ENCODE measurements at regions not wholly inside any gene's neighbourhood (a gene's known extent, or its start where the extent isn't known, plus 50 kb on each side); places are given as distances from the start of the nearest gene placed in this dataset.

DNA sequence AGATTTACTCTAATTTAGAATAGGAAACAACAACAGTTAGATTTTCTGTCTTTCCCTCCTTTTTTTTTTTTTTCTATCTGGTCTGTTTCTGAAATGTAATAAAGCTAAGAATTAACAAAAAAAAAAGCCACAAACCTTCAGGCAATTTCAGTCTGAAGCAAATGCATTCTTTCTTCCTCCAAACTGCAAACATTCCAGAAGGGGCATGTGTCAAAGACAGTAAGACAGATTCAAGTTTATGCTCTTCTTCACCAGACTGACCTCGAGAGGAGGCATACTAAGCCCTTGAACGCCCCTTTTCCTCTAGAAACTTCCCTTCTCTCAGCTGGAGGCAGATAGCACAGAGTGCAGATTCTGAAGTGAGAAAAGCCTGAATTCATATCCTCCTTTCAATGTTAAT, 654.6 kb upstream of the LMCD1 start:
- H3K27me3 ChIP-seq (replicated peaks; ENCODE audit: control insufficient read depth, insufficient read depth, low read length, poor library complexity, severe bottlenecking) = no peaks in the 10 kb centered on the region
- no peak for DNase-seq
- no peak overlapping the region for H3K27ac ChIP-seq (ENCODE audit: insufficient read depth, low read length, poor library complexity, severe bottlenecking)
- no peaks in the 10 kb centered on the region for H3K9me3 ChIP-seq (ENCODE audit: control insufficient read depth, low read length)
- no peaks in the 10 kb centered on the region for H3K4me1 ChIP-seq (ENCODE audit: control insufficient read depth, insufficient read depth, low read length, poor library complexity, severe bottlenecking)
- H3K4me3 ChIP-seq (ENCODE audit: insufficient read depth, low read depth, low read length, poor library complexity, severe bottlenecking) = no peak overlapping the region
- H3K36me3 ChIP-seq (ENCODE audit: control insufficient read depth, insufficient read depth, low read length) = no peaks in the 10 kb centered on the region

DNA sequence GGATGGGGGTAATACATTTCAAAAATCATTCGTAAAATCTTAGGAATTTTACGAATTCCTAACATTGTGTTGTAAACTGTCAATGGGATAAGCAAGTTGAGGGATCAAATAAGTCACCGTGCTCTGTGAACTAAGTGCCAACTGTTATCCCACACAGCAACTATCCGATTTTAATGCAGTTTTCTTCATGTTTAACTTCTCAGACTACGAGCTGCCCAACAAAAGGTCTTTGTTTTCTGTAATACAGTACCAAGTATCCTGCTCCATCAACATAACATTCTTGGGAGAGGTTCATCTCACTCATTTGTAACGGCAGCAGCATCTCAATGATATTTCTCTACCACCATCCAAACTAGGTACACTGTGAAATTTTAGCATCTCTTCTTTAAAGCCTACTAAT, 654.1 kb upstream of the LMCD1 start:
- no peak for DNase-seq
- Histone ChIP-seq H3K27me3 (replicated peaks; ENCODE audit: control insufficient read depth, insufficient read depth, low read length, poor library complexity, severe bottlenecking) (no peaks in the 10 kb centered on the region), H3K4me1 (ENCODE audit: control insufficient read depth, insufficient read depth, low read length, poor library complexity, severe bottlenecking) (no peaks in the 10 kb centered on the region), H3K4me3 (ENCODE audit: insufficient read depth, low read depth, low read length, poor library complexity, severe bottlenecking) (no peak overlapping the region), H3K9me3 (ENCODE audit: control insufficient read depth, low read length) (no peaks in the 10 kb centered on the region), H3K36me3 (ENCODE audit: control insufficient read depth, insufficient read depth, low read length) (no peaks in the 10 kb centered on the region), H3K27ac (ENCODE audit: insufficient read depth, low read length, poor library complexity, severe bottlenecking) (no peak overlapping the region)

DNA sequence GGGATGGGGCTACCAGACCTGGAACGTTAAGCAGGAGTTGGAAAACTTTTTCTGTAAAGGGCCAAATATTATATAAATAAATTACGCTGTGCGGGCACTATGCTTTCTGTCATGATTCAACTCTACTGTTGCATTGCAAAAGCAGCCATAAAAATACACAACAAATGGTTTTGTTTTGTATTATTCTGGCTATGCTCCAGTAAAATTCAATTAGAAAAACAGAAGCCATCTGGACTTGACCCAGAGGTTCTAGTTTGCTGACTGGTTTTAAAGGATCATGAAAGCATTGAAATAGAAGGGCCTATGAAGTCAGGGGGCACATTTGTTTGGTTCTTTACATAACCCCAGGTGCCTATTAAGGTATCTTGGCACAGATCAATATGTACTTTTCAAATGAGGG, 647.4 kb upstream of the LMCD1 start:
- H3K36me3 ChIP-seq (ENCODE audit: control insufficient read depth, insufficient read depth, low read length) = no peaks in the 10 kb centered on the region
- no peaks in the 10 kb centered on the region for H3K9me3 ChIP-seq (ENCODE audit: control insufficient read depth, low read length)
- no peaks in the 10 kb centered on the region for H3K27me3 ChIP-seq (replicated peaks; ENCODE audit: control insufficient read depth, insufficient read depth, low read length, poor library complexity, severe bottlenecking)
- DNase-seq = no peak
- no peak overlapping the region for H3K4me3 ChIP-seq (ENCODE audit: insufficient read depth, low read depth, low read length, poor library complexity, severe bottlenecking)
- H3K27ac ChIP-seq (ENCODE audit: insufficient read depth, low read length, poor library complexity, severe bottlenecking) = no peak overlapping the region
- no peaks in the 10 kb centered on the region for H3K4me1 ChIP-seq (ENCODE audit: control insufficient read depth, insufficient read depth, low read length, poor library complexity, severe bottlenecking)

DNA sequence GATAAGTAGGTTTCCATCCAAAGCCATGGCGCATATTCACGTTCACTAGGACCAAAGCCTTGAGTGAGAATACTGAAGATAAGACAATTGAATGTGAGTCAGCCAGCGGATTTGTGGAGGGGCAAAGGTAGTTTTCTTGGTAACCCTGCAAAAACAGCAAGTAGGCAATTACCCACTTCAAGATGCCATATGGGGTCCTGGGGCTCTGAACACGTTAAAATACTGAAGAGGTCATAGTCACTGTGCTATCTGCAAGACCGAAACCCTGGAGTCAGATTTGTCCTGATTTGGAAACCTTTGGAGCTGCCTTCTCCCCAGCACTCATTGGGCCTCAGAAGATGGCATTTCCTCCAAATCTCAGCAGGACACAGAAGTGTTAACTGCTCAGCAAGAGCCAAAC, 646.9 kb upstream of the LMCD1 start:
- Histone ChIP-seq H3K4me1 (ENCODE audit: control insufficient read depth, insufficient read depth, low read length, poor library complexity, severe bottlenecking) (no peaks in the 10 kb centered on the region), H3K9me3 (ENCODE audit: control insufficient read depth, low read length) (no peaks in the 10 kb centered on the region), H3K36me3 (ENCODE audit: control insufficient read depth, insufficient read depth, low read length) (no peaks in the 10 kb centered on the region), H3K27ac (ENCODE audit: insufficient read depth, low read length, poor library complexity, severe bottlenecking) (no peak overlapping the region), H3K4me3 (ENCODE audit: insufficient read depth, low read depth, low read length, poor library complexity, severe bottlenecking) (no peak overlapping the region), H3K27me3 (replicated peaks; ENCODE audit: control insufficient read depth, insufficient read depth, low read length, poor library complexity, severe bottlenecking) (no peaks in the 10 kb centered on the region)
- no peak for DNase-seq

DNA sequence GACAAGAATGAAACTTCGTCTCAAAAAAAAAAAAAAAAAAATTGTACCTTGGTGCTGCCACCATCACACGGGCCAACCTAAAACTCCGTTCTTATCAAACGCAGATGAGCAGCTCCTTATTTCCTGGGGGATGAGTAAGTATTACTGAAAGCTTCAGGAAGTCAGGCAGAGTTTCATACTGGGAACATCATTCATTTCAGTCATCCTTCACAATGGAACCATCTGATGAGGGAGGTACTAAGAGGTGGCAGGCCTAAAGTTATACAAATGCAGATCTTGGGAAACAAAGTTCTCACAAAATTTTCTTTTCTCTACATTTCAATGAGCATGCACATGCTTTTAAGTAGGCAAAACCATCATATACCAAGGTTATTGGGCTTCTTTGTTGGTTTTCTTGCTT, 636.0 kb upstream of the LMCD1 start:
- DNase-seq = no peak
- Histone ChIP-seq H3K4me1 (ENCODE audit: control insufficient read depth, insufficient read depth, low read length, poor library complexity, severe bottlenecking) (peaks cover 4% of the 10 kb centered on the region), H3K27ac (ENCODE audit: insufficient read depth, low read length, poor library complexity, severe bottlenecking) (no peak overlapping the region), H3K4me3 (ENCODE audit: insufficient read depth, low read depth, low read length, poor library complexity, severe bottlenecking) (no peak overlapping the region), H3K36me3 (ENCODE audit: control insufficient read depth, insufficient read depth, low read length) (no peaks in the 10 kb centered on the region), H3K9me3 (ENCODE audit: control insufficient read depth, low read length) (no peaks in the 10 kb centered on the region), H3K27me3 (replicated peaks; ENCODE audit: control insufficient read depth, insufficient read depth, low read length, poor library complexity, severe bottlenecking) (no peaks in the 10 kb centered on the region)

DNA sequence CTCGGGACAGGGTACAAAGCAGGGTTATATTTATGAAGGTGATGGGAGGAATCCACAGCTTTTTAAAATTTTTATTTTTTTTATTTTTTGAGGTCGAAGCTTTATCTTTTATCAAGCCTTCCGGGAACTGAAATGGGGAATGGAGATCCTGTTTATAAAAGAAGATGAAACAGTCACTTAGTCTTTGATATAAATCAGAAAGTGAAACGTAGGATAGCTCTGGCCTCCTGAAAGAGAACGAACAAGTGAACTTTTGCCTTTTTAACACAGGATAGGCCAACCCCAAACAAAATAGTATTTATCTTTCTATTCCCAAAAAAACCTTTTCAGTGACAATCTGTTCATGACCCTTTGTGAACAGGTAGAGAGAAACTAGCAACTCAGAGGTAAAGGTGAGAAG, 634.0 kb upstream of the LMCD1 start:
- Histone ChIP-seq H3K4me3 (ENCODE audit: insufficient read depth, low read depth, low read length, poor library complexity, severe bottlenecking) (no peak overlapping the region), H3K27me3 (replicated peaks; ENCODE audit: control insufficient read depth, insufficient read depth, low read length, poor library complexity, severe bottlenecking) (no peaks in the 10 kb centered on the region), H3K4me1 (ENCODE audit: control insufficient read depth, insufficient read depth, low read length, poor library complexity, severe bottlenecking) (peaks cover 4% of the 10 kb centered on the region), H3K36me3 (ENCODE audit: control insufficient read depth, insufficient read depth, low read length) (no peaks in the 10 kb centered on the region), H3K27ac (ENCODE audit: insufficient read depth, low read length, poor library complexity, severe bottlenecking) (no peak overlapping the region), H3K9me3 (ENCODE audit: control insufficient read depth, low read length) (no peaks in the 10 kb centered on the region)
- DNase-seq = no peak

DNA sequence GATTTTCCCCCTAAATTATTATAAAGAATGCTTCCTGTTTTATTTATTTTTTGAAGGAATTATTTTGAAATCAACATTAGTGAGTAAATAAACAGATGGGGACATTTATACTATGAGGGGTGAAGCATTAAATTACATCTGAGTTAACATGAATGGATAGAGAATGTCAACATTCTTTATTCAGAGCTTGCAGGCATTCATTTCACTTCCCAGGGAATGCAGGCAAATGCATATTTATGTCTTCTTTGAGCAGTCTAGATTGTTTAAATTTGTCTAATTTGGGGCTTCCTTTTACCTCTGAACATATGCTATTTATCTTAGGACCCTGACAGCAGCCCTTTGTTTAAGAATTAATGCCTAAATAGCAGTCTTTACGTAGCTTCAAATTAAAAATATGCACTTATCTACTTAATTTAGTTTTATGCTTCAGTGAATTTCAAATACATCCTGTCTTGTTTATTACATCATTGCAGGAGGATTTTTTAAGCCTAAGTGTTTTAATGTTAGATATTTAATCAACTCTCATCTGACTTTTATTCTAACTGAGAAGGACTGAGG, 630.5 kb upstream of the LMCD1 start:
- H3K4me1 ChIP-seq (ENCODE audit: control insufficient read depth, insufficient read depth, low read length, poor library complexity, severe bottlenecking) = peaks cover 4% of the 10 kb centered on the region
- no peaks in the 10 kb centered on the region for H3K27me3 ChIP-seq (replicated peaks; ENCODE audit: control insufficient read depth, insufficient read depth, low read length, poor library complexity, severe bottlenecking)
- no peaks in the 10 kb centered on the region for H3K36me3 ChIP-seq (ENCODE audit: control insufficient read depth, insufficient read depth, low read length)
- DNase-seq = no peak
- no peaks in the 10 kb centered on the region for H3K9me3 ChIP-seq (ENCODE audit: control insufficient read depth, low read length)
- H3K27ac ChIP-seq (ENCODE audit: insufficient read depth, low read length, poor library complexity, severe bottlenecking) = no peak overlapping the region
- no peak overlapping the region for H3K4me3 ChIP-seq (ENCODE audit: insufficient read depth, low read depth, low read length, poor library complexity, severe bottlenecking)

DNA sequence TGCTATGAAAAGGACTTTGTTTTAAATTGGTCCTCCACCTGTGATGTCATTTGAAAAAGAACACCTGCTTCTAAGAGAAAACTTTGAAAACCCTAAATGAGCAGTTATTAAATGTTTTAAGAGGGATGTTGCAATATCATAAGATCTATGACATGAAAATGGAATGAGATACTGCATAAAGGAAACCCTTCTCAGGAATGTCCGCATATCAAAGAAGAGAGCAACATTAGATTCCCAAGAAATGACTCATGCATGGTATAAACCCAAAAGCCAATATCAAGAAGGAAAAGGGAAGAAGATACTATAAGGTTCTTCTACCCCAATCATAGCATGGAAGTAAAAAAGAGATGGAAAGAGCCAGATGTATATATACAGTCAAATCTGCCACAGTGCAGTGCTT, 627.5 kb upstream of the LMCD1 start:
- Histone ChIP-seq H3K27me3 (replicated peaks; ENCODE audit: control insufficient read depth, insufficient read depth, low read length, poor library complexity, severe bottlenecking) (no peaks in the 10 kb centered on the region), H3K9me3 (ENCODE audit: control insufficient read depth, low read length) (no peaks in the 10 kb centered on the region), H3K4me3 (ENCODE audit: insufficient read depth, low read depth, low read length, poor library complexity, severe bottlenecking) (no peak overlapping the region), H3K4me1 (ENCODE audit: control insufficient read depth, insufficient read depth, low read length, poor library complexity, severe bottlenecking) (peaks cover 19% of the 10 kb centered on the region), H3K27ac (ENCODE audit: insufficient read depth, low read length, poor library complexity, severe bottlenecking) (no peak overlapping the region), H3K36me3 (ENCODE audit: control insufficient read depth, insufficient read depth, low read length) (no peaks in the 10 kb centered on the region)
- DNase-seq = no peak

DNA sequence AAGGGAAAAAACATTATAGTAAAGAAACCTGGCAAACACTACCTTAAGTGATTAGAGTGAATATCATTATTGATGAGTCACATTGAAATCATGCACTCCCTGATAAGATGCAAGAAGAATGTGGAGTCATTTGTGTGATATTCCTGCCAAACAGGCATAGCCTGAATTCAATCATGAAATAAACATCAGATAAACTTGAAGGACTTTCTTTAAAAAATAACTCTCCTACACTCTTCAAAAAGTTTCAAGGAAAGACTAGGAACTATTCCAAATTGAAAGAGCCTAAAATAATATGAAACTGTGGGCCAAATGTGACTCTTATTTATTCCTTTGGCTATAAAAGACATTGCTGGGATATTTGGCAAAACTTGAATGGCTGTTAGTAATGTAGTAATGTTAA, 625.7 kb upstream of the LMCD1 start:
- no peak for DNase-seq
- Histone ChIP-seq H3K4me1 (ENCODE audit: control insufficient read depth, insufficient read depth, low read length, poor library complexity, severe bottlenecking) (peaks cover 19% of the 10 kb centered on the region), H3K36me3 (ENCODE audit: control insufficient read depth, insufficient read depth, low read length) (no peaks in the 10 kb centered on the region), H3K4me3 (ENCODE audit: insufficient read depth, low read depth, low read length, poor library complexity, severe bottlenecking) (no peak overlapping the region), H3K27ac (ENCODE audit: insufficient read depth, low read length, poor library complexity, severe bottlenecking) (no peak overlapping the region), H3K27me3 (replicated peaks; ENCODE audit: control insufficient read depth, insufficient read depth, low read length, poor library complexity, severe bottlenecking) (no peaks in the 10 kb centered on the region), H3K9me3 (ENCODE audit: control insufficient read depth, low read length) (no peaks in the 10 kb centered on the region)

DNA sequence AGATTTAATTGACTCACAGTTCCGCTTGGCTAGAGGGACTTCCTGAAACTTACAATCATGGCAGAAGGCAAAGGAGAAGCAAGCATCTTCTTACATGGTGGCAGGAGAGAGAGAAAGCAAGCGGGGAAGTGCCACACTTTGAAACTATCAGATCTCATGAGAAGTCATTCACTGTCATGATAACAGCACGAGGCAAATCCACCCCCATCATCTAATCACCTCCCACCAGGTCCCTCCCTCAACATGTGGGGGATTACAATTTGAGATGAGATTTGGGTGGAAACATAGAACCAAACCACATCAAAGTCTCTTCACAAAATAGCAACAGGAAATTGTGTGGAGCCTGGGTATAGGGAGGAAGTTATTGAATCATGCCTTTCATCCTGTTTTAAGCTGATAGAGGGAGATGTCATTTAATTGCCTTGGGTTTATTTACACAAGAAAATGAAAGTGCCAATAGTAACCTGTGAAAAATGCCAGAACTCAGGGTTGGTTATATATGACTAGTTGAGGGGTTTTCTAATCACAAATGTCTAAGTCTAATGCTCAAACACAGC, 624.8 kb upstream of the LMCD1 start:
- H3K36me3 ChIP-seq (ENCODE audit: control insufficient read depth, insufficient read depth, low read length) = no peaks in the 10 kb centered on the region
- DNase-seq = peak; percentile 5 to 35 (median 28)
- H3K9me3 ChIP-seq (ENCODE audit: control insufficient read depth, low read length) = no peaks in the 10 kb centered on the region
- H3K4me1 ChIP-seq (ENCODE audit: control insufficient read depth, insufficient read depth, low read length, poor library complexity, severe bottlenecking) = peaks cover 19% of the 10 kb centered on the region
- H3K4me3 ChIP-seq (ENCODE audit: insufficient read depth, low read depth, low read length, poor library complexity, severe bottlenecking) = no peak overlapping the region
- H3K27ac ChIP-seq (ENCODE audit: insufficient read depth, low read length, poor library complexity, severe bottlenecking) = peak overlapping the region; percentile 35
- H3K27me3 ChIP-seq (replicated peaks; ENCODE audit: control insufficient read depth, insufficient read depth, low read length, poor library complexity, severe bottlenecking) = no peaks in the 10 kb centered on the region
